ENCODE measurements at regions not wholly inside any gene's neighbourhood (a gene's known extent, or its start where the extent isn't known, plus 50 kb on each side); places are given as distances from the start of the nearest gene placed in this dataset.

DNA sequence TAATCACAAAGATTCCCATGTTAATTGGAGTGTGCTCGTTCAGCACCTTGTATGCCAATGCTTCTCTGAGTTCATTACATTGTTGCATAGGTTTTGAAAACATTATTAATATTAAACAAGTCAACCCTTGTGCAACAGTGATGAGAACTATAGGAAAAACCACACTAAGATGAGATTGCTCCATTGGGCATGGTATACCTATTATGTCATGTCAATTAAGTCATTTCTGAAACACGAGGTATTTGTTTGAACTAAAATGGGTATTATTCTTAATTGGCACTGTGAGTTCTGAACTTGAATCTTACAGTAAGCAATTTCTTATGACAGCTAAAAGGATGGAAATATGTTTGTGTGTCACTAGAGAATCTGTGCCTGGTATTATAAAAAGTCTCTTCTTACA, 447.7 kb downstream of the EFNA5 start:
- no peak for DNase-seq (ENCODE audit: low read depth in 4 of 4, low spot score in 2 of 4)

DNA sequence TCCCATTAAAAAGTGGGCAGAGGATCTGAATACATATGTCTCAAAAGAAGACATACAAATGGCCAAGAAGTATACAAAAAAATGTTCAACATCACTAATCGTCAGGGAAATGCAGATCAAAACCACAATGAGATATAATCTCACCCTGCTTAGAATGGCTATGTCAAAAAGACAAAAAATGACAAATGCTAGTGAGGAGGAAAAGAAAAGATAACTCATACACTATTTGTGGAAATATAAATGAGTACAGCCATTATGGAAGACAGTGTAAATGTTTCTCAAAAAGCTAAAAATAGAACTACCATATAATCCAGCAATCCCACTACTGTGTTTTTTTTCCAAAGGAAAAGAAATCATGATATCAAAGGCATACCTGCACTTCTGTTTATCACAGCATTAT, 450.7 kb downstream of the EFNA5 start:
- DNase-seq (ENCODE audit: low read depth in 4 of 4, low spot score in 2 of 4), result no peak

DNA sequence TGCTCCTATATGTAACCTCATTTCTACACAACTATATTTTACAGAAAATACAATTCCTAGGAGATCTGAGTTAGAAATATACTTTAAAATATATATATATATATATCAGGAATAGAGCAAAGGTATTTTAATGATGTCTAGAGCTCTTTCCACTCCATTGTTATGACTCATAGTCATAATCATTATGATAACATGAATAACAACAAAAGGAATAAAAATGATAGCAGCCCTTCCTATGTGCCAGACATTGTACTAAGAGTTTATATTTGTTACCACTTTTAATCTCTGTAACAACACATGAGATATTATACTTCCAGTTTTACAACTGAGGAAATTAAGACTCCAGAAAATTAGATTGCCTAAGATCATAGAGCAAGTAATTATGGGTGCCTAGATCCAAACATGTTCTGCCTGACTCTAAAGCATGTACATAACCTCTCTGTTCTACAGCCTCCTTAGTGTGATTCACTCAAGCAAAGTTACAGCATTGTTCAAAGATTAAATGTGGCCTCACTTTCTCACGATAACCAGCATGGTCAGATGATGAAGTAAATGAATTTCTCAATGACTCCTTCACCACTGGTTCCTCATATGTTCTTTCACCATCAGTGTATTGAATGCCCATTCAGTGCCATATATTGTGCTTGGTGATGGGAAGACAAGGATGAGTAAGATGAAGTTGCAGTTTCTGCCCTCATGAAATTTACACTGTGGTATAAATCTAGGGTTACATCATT, 452.1 kb downstream of the EFNA5 start:
- no peak for DNase-seq (ENCODE audit: low read depth in 4 of 4, low spot score in 2 of 4)

DNA sequence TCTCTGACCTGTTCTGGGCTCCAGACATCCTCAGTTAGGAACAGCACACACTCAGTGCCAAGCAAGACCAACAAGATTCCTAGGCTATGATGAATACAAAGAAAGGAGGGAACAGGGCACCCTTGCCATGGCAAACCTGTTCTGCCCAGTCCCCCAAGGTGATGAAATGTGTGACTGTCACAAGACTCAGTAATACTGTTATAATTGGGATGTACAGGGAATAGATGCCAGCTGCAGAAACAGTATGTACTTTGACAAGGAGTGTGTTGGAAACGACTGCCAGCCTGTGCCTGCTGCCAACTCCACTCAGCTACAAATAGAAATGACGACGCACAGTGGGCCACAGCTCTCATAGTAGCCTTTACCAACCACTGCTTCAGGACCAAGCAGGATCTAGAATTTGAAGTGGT, 453.0 kb downstream of the EFNA5 start:
- DNase-seq (ENCODE audit: low read depth in 4 of 4, low spot score in 2 of 4), result no peak

DNA sequence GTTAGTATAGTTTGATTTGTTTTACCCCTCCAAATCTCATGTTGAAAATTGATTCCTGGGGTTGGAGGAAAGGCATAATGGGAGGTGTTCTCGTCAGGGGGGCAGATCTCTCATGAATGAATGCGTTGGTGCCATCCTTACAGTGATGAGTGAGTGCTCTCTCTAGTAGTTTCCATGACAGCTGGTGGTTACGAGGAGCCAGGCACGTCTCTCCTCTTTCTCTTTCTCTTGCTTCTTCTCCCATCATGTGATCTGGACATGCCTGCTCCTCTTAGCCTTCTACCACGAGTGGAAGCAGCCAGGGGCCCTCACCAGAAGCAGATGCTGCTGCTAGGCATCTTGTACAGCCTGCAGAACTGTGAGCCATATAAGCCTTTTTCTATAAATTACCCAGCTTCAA, 454.1 kb downstream of the EFNA5 start:
- no peak for DNase-seq (ENCODE audit: low read depth in 4 of 4, low spot score in 2 of 4)

DNA sequence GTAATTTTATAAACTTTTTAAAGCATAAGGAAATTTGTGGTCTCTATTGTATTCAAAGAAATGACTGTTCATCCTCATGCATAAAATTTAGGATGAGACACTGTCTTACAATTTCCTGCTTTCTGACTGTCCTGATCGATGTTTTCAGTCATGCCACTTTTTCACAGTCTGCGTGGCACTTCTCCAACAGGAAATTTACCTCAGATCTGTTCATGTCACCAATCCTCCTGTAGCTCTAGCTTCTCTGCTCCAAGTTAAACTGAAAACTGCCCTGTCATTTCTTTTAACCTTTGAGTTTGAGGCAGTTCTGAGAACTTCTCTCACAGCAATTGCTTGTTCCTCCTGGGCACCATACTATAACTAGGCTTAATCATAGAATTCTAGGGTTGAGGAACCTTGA, 455.1 kb downstream of the EFNA5 start:
- no peak for DNase-seq (ENCODE audit: low read depth in 4 of 4, low spot score in 2 of 4)

DNA sequence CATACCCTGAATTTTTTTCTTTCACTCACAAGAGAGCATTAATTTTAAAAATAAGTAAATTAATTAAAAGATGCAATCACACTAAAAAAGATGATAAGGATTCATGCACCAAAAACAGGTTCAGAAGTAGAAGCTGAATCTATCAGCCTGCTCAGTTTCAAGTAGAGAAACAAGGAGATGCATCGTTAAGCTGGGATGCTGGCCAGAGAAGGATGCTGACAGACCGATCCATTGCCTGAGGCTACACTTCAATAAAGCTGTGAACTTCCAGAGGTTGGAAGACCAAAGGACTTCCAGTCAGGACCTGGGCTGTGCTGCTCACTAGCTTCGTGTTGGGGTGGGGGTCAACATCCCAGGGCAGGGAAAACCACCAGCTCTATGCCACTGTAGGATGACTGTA, 457.7 kb downstream of the EFNA5 start:
- no peak for DNase-seq (ENCODE audit: low read depth in 4 of 4, low spot score in 2 of 4)

DNA sequence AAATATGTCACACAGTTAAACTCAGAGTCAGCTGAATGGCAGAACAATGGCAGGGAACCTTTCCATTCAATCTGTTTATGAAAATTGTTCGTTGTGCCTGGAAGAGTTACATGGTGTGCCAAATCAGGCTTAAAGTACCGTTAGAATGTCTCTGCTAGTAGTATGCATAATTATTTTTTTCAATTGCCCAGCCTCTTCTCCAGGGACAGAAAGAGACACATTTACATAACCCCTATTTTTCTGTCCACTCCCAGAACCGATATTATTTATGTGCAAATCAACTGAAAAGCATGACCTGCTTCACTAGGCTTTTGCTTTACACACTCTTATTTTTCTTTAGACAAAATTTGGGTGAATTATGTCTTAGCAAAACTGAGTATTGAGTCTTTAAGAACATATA, 459.1 kb downstream of the EFNA5 start:
- DNase-seq (ENCODE audit: low read depth in 4 of 4, low spot score in 2 of 4), result no peak

DNA sequence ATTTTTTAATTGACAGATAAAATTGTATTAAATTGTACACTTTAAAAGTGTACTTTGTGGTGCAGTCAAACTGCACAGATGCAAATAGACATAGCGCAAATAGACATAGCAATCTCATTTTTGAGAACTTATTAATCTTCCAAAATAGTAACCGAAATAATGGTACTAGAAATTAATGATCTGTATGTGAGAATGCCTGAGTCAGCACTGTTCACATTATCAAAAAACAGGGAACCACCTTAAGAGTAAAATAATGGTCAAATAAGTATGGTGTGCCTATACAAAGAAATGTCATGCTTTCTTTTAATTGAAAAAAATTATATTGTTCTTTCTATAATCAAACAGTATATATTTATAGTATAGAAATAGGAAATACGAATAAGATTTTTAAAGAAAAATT, 461.9 kb downstream of the EFNA5 start:
- DNase-seq (ENCODE audit: low read depth in 4 of 4, low spot score in 2 of 4), result no peak

DNA sequence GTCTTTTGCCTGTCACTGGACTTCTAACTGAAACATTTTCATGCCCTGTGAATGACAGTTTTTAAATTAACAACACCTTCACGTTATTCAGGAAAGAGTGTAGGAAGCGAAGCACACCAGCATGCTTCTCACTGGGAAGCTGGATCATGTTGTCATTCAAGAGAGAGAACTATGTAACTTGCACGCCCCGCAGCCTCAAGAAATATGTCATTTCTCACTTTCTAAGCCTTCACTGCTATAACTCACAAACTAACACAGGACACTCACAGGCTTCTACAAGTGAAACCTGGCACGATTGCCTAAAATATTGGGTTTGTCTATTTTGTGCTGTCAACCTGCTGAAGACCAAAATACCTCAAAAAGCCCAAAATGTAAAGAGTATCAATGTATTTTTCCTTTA, 466.3 kb downstream of the EFNA5 start:
- no peak for DNase-seq (ENCODE audit: low read depth in 4 of 4, low spot score in 2 of 4)

DNA sequence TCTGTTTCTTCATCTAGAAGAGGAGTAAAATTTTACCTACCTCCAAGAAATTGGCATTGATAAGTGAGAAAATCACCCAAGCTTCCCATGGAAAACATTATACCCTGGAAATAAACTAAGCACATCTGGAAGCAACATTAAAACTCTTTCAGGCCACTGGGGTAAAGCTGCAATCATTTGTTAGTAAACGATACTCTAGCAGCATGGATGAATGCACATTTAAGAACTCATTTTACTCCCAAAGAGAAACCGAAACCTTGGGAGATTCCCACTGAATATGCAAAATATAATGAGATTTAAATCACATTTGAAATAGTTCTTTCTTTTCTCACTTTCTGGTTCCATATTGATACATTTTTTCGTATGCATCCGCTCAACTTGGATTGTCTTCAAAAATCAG, 467.5 kb downstream of the EFNA5 start:
- DNase-seq (ENCODE audit: low read depth in 4 of 4, low spot score in 2 of 4), result peak in 1 of 4 donors; percentile 20

DNA sequence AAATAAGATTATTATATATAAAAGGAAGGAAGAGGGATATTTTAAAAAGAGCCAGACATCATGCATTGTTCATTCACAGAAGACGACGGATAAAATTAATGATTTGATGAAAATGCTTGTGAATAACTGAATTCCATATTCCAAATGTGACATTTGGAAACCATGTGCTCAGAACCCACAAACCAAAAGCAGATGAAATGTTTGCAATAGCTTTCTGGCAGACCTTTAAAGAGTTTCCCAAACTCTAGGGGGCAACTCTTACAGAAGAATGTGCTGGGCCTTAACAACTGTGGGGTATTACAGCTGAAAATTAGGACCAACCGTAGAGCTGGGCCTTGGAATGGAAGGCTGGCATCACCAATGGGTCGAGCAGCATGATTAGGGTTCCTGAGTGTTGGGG, 471.0 kb downstream of the EFNA5 start:
- DNase-seq (ENCODE audit: low read depth in 4 of 4, low spot score in 2 of 4), result no peak

DNA sequence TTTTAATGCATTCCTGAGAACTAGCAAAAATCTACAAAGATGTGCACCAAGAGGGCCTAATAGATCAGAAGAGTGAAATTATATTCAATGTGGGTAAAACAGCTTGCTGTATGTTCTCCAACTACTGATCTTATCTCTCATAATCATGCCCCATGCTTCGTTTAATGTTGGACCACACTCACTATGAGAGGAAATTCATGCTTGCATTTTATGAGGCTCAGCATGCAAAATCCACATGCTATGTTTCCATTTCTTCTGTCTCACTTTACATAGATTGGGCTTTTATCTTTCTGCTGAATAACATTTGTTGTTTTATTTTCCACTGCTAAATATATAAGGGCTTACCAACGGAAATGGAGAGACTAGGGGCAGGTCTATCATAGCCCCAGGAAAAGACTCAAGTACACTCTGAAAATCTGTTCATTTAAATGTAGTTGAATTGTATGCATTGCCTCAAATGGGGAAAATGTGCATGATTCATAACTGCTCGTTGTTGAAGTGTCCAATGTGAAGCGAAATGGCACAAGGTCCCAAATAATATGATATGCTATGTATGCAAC, 474.2 kb downstream of the EFNA5 start:
- no peak for DNase-seq (ENCODE audit: low read depth in 4 of 4, low spot score in 2 of 4)

DNA sequence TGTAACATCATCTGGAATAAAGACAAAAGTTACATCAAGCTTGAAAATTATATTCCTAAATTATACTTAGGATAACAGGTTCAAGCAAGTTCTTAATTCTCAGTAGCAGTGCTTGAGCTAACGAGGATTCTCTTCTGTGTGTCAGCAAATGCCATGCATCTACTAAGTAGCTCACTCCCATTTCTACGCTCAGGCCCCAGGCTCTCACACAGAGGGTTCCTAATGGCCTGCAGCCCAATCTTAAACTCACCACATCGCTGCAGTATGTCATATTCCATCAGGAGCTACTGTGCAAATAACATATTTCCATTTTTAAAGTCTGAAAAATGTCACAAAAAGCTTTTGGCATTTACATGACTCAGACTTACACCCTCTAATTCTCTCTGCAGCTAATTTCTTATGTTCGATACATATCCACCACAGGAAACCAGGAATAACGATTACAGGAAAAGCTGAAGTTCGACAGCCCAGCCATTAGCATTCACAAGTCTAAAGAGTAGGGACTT, 474.8 kb downstream of the EFNA5 start:
- DNase-seq (ENCODE audit: low read depth in 4 of 4, low spot score in 2 of 4), result no peak

DNA sequence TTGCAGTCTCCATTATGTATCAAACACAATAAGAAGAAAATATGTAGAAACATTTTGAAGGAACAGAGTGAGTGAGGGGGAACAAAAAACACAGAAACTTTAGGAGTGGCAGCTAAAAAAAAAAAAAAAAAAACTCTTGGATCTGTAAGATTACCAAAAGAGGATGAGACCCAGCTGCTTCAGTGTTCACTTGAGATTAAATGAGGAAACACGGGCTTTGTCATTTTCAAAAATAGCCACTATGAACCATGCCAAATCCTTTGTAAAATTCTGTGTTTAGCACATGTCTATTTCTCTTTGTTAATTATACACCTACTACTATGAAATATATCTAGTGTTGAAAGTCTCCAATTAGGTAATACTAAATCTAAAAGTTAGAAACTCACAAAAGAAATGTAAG, 485.9 kb downstream of the EFNA5 start:
- no peak for DNase-seq (ENCODE audit: low read depth in 4 of 4, low spot score in 2 of 4)

DNA sequence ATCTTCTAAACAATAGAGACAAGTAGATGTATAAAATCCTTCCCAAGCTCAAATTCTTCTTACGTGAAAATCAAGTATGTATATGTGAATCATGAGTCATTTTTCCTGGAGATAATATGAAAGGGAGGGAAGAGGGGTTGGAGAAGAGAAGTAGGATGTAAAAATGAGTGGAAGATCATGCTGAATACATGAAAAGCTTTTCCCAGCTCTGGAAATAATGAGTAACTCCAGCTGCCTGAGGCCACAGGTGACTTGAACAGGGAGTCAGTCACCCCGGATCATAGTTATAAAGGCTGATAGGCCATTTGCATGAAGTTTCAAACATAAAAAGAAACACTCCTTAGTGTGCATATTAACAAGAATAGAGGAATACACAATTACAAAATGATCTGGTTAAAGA, 486.7 kb downstream of the EFNA5 start:
- DNase-seq (ENCODE audit: low read depth in 4 of 4, low spot score in 2 of 4), result no peak

DNA sequence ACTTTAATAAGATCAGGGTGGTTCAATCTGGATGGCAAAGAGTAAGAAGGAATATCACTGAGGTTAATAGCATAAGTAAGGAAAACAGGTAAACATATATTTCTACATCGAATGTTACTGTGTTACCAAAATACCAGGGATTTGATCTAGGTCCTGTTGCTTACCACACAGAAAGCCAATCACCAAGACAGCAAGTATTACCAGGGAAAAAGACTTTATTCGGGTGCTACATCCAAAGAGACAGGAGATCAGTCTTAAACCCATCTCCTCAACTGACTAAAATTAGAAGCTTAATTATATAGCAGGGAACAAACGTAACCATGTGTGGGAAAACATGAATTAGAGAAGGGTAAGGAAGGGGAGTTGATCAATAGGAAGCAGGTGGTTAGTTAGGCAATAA, 500.1 kb downstream of the EFNA5 start:
- DNase-seq (ENCODE audit: low read depth in 4 of 4, low spot score in 2 of 4), result no peak

DNA sequence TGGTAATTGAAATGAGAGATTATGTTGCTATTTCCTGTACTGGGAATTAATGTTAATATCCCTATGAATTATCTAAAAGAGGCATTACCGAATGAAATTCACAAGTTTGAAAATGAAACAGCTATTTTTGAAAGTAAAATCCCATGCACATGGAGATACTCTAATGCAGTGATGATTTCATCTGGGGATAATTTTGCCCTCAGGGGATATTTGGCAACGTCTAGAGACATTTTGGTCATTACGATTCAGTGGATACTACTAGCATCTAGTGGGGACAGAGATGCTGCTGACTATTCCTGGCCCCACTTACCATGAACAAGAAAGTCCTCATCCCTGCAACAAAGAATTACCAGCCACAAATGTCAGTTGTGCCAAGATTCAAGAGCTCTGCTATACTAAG, 500.9 kb downstream of the EFNA5 start:
- DNase-seq (ENCODE audit: low read depth in 4 of 4, low spot score in 2 of 4), result no peak

DNA sequence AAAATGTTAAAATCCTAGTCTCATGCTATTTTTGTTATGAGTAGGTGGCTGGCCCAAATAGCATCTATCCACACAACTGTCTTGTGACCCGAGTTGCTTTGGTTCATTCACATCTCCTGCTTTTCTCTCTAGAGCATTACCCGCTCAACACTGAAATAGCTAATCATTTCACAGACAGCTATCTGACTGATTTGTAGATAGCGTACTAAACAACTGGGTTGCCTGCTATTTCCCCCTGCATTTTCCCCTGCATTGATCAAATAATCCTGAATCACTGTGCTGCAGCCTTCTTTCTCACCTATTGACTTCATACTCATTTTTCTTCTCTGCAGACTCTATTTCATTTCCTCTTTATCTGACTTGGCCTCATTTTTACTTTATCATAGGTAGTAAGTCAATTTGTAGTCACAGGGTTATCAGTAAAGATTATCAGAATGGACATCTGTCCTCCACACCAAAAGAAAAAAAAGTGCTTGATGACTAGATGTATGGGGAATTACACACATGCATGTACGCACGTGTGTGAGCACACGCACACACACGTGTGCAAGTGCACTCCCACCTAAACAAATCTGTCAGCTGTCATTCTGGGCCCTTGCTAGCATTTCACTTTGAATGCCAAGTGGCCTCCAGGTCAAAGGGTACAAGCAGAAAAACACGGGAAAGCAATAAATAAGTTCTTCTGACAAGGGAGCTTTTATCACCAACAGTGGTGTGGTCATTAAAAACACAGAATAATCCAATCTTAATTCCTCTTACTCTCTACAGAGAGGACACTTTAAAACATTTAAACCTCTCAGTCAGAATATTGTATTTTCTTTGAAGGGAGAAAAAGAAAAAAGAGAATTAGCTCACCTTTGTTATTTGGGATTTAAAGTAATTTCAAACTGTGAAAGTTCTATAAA, 501.6 kb downstream of the EFNA5 start:
- no peak for DNase-seq (ENCODE audit: low read depth in 4 of 4, low spot score in 2 of 4)

DNA sequence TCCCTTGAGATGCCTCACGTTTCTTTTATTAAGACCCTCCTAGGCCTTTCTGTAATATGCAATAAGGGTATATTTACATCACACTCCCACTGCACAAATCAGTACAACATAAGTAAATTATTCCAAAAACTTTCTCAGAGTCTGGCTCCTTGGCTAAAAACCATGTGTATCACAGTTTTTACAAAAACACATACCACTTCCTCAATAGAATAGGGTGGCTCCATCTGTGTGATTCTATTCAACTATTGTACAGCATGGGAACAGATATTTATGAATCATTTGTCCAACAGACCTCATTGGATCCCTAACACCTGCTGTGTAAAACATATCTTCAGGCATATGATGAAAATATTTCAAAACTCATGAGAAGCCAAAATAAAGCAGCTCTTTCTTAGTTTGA, 502.7 kb downstream of the EFNA5 start:
- DNase-seq (ENCODE audit: low read depth in 4 of 4, low spot score in 2 of 4), result no peak

DNA sequence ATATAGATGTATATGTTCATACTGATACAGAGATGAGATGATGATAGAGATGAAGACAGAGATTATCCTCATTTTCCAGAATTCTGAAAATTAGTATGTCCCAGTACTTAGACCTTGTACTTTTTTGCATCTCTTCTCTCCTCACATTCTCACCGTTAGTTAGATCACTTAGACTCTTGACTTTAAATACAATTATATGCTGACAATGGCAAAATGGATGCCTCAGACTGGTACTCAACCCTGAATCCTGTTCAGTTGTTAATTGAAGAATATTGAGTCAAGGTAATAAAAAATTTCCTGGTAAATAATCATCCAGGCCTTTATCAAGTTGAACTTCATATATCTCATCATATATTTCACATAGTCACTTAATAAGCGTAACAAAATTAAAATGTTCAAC, 505.4 kb downstream of the EFNA5 start:
- DNase-seq (ENCODE audit: low read depth in 4 of 4, low spot score in 2 of 4), result no peak

DNA sequence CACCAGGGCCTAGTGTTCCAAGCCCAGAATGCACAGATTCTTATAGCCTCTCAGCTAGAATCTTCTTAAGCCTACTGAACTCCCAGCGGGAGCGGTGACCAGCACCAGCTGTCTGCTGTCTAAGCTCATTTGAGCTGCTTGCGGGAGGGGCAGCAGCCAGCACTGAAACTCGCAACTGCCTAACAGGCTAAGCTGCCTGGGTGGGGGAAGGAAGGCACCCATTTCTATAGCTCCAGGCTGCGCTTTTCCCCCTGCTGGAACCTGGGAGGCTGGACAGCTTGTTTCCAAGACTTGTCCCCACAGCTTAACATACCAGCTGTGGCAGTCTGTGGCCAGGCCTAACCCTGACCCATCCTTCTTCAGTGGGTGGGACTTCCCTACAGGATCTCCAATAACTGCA, 512.9 kb downstream of the EFNA5 start:
- no peak for DNase-seq (ENCODE audit: low read depth in 4 of 4, low spot score in 2 of 4)

All from left renal cortex interstitium (tissue), 4 donors.